T-helper 2 cell treated with Interferon-gamma antibody and Interleukin-4, amounts not matched to agents 100 ng/mL and 5 ng/mL, for 36 hours (primary cell): ENCODE measurements at regions not wholly inside any gene's neighbourhood (a gene's known extent, or its start where the extent isn't known, plus 50 kb on each side); places are given as distances from the start of the nearest gene placed in this dataset.
"Not testable (repeated sequence)": the region's sequence is repeated elsewhere in the genome, so short reads cannot be mapped to it uniquely, and the experiment has no call there.

Source experiments
- intact Hi-C: fragments of 100-400 bp; cut with micrococcal nuclease; formaldehyde crosslinking; loops from one replicate; pipeline ENCODE4 v1.15.1; 2023

DNA sequence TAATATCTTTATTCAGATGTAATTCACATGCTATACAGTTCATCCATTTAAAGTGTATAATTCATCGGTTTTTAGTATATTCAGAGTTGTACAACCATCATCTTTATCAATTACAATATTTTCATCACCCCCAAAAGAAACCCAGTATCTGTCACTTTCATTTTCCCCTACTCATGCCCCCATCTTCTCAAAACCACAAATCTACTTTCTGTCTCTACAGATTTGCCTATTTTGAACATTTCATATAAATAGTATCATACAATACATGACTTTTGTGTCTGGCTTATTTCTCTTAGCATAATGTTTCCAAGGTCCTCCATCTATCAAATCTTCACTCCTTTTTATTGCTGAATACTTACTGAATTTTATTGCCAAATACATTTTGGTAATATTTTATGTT, 305.1 kb upstream of the SGCD start:
- intact Hi-C loops: no loop called here

DNA sequence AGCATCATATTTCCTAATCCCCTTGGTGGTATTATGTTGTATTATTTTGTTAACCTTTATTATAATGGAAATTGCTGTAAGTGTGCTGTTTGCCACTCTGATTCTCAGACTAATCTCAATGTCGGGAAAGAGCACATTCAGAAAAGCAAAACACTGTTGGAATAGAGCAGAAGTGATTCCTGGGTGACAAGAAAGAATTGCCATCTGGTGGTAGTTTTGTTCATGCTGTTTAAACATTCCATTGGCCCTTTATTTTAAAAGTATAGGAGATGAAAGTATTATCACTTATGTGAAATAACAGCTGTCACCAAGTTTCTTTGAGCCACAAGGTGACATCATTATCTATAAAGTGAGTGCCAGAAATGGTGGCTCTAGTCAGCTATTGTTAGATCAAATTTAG, 301.3 kb upstream of the SGCD start:
- intact Hi-C loops: no loop called here

- intact Hi-C loops: no loop called here
Observed at GRCh38 chr5:156031181-156031580, 295.8 kb upstream of the SGCD start.

DNA sequence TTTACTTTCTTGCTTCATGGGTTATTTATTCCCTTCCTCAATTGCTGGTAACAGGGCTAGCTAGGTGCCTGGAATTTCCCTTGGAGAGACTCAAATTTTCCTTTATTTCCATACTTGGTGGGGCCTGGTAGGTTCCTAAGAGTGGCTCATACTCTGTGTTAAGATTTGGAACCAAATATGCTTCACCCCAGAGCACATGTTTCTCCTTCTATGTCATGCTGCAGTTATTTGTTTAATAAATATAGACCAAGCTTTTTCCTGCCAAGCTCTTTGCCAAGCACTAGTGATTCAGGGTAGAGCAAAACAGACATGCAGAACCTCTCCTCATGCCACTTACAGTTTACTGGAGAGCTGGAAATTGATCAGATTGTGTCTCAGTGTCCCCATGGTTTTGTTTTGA, 290.3 kb upstream of the SGCD start:
- intact Hi-C loops: no loop called here

DNA sequence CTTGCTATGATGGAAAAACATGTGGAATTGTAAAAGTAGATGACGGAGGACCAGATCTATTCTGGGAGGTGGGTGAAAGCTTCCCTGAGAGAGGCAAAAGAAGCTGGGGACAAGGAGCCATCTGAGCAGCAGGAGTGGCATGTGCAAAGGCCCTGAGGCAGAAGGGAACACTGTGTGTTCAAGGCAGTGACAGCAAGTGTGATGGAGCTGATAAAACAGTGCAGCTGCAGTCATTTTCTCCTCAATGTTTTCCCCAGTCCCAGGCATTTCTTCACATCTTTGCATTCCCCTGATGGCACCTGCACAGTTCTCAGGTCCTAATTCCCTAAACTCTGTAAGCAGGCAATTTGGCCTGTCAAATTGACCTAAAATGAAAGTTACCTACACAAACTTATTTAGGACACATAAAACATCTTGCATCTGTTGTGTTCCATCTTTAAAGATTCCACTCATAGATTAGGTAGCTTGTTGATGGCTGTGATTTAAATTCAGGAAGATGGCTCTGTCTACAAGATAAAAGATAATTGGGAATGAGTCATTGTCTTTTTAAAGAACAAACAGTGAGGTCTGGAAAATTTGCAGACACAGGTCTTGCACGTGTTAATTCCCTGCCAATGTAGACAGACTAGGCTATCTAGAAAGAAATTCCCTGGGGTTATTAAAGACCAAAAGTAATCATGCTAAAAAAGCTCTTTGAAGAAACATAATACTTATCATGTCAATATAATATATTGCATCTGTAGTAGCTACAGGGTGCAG, 289.6 kb upstream of the SGCD start:
- intact Hi-C loops: no loop called here

- intact Hi-C loops: no loop called here
Observed at GRCh38 chr5:156042726-156043125, 284.2 kb upstream of the SGCD start.

DNA sequence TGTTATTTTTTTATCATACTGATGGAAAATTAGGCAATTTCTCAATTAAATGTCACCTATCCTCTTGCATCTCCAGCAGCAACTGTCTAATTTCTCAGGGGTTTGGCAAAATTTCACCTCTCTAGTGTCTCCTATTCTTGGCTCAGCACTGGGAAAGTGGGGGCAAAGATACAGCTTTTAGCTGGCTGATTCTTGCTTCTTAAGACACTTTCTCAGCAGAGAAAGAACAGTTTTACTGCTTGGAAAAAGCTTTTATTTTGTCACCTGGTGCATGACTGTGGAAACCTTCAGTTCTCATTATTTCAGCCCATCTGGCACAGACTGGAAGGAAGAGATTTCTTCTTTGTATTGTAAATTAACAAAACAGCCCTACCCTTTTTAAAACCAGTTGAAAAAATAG, 283.6 kb upstream of the SGCD start:
- intact Hi-C loops: no loop called here

DNA sequence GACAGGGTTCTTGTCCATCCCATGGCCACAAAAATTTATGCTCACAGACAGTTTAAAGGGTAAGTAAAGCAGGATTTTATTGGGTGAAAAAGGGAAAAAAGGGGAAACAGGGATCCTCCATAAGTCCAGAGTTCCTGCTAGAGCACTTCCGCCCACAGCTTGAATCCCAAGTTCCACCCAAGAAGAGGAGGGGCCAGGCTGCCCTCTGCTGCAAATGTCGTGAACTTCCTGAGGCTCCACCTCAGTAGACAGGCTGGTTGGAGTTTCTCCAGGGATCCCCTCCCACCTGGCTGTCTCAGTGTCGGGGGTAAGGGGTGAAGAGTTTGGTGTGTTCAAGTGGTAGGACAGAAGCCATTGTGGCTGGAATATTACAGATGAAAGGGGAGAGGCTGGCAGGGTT, 275.0 kb upstream of the SGCD start:
- intact Hi-C loops: no loop called here

DNA sequence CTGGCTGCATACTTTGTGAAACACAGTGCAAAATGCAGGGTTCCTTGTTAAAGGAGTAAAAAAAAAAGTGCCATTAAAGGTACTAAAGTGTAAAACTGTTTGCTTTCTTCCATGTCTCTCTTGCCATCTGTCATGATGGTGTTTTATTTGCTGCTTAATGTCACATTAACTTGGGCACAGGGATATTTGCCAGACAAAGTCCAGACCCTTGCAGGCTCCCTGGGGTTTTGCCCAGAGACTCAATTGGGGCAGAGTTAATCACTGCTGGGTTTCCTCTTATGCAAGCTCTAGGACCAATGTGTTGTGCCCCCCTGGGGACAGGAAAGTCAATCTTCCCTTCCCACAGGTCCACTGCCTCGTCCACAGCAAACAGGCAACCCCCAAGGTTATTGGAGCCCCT, 274.3 kb upstream of the SGCD start:
- intact Hi-C loops: no loop called here

- intact Hi-C loops: no loop called here
Observed at GRCh38 chr5:156053056-156053455, 273.9 kb upstream of the SGCD start.

GRCh38 chr5:156076912-156077311, 250.1 kb upstream of the SGCD start:
- intact Hi-C loops: no loop called here

- intact Hi-C loops: no loop called here
Observed at GRCh38 chr5:156087577-156088110, 239.3 kb upstream of the SGCD start.

DNA sequence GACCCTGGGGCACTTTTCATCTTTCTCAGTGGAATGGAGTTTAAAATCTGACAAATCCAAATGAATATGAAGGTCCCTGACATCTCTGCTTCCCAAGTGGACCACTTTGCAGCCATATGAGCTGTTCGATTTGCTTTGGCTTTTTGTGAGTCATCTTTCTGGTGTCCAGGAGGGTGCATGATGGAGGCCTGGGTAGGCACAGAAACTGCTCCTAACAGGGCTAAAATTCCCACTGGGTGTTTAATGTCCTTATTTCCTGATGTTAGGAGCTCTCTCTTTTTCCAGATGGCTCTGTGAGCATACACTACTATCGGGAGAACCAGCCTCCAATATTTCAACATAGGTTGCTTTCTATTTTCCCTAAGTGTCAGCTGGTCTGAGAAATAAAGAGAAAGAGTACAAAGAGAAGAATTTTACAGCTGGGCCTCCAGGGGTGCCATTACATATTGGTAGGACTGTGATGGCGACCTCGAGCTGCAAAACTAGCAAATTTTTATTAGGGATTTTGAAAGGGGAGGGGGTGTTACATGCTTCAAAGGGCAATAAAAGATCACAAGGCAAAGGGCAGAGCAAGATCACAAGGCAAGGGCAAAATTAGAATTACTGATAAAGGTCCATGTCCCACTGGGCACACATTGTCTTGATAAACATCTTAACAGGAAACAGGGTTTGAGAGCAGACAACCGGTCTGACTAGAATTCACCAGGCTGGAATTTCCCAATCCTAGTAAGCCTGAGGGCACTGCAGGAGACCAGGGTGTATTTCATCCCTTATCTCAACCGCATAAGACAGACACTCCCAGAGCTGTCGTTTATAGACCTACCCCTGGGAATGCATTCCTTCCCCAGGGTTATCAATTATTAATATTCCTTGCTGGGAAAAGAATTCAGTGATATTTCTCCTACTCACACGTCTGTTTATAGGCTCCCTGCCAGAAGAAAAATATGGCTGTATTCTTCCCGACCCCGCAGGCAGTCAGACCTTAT, 236.7 kb upstream of the SGCD start:
- intact Hi-C loops: not testable (repeated sequence)

DNA sequence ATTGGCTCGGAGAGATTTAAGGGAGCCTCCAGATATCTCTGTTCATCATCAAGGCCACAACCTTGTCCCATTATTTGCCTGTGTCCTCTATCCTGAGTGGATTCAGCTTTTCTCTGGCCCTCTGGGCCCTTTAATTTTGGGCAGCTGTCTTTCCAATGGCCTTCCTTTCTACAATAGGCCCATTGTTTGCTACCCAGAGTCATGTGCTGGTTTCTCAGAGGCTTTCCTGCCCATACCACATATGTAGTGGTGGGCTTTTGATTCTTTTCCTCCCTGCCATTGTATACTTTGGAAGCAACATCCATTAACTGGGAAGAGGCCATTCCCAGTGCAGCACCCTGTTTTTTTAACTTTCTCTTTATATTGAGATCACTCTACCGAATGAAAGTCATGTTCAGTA, 233.9 kb upstream of the SGCD start:
- intact Hi-C loops: no loop called here

DNA sequence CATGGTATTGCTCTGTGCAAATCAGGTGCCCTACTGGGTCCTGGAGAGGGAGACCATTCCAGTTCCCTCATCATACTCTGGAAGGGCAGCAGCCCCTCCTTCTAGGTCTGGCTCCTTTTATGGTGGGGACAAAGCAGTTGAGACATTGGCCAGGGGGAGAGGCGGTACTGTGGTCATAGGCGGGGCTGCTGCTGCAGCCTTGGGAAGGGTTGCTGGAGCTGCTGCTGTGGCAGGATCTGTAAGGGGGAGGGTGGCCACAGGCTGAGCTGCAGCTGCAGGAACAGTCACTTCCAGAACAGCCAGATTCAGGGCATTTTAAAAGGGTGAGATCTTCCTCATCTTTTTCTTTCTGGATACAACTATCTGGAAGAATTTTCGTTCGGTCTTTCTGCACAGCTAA, 233.0 kb upstream of the SGCD start:
- intact Hi-C loops: no loop called here

DNA sequence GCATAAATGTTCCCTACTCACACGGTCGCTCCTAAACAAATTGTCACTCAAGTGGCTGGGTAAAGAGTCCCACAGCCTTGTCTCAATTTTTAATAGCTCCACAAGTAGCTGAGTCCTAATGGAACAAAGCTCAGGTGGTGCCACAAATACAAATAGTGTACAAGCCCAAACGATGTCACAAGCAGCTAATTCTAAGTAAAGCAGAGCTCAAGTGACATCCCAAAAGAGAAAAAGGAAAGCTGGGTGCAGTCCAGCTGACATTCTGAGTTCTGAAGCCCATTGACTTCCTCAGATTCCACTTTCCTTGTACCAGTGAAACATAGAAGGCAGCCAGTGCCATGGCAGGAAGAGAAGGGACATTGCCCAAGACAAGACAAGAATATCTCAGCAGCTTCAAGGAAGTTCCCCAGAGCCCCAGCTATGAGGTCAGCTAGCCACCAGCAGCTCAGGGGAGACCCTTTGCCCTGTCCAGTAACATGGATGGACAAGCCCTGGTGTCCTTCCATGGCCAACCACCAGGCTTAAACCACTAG, 231.2 kb upstream of the SGCD start:
- intact Hi-C loops: no loop called here

- intact Hi-C loops: no loop called here
Observed at GRCh38 chr5:156096259-156096658, 230.7 kb upstream of the SGCD start.

GRCh38 chr5:156103155-156103885, 223.6 kb upstream of the SGCD start:
- intact Hi-C loops: no loop called here

DNA sequence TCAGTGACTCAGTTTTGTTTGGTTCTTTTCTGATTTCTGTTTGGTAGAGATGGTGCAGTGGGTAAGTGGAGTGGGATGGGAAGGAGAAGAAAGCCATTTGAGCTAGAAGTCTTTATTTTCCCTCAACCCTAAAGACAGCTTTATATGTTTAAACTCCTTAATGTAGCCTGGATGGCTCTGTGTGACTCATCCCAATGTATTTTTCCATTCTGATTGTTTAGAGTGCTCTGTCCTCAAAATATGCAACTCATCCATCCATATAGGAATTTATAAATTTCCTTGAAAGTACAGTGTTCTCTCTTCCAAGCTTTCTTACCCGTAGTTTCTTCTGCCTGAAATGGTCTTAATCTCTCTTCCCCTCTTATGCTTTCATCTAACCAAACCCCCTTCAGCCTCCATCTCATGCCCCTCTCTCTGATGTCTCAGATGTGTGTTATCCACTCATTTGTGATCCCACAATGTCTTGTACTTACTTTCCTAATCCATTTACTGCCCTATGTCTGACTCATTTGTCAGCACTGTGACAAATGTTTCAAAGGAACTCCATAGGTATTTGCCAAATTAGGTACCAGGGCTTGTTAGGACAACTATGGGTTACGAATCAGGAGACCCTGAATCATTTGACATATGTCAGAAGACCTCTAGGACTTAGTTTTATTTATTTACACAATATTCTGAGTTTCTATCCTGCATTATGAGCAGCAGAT, 217.5 kb upstream of the SGCD start:
- intact Hi-C loops: no loop called here

DNA sequence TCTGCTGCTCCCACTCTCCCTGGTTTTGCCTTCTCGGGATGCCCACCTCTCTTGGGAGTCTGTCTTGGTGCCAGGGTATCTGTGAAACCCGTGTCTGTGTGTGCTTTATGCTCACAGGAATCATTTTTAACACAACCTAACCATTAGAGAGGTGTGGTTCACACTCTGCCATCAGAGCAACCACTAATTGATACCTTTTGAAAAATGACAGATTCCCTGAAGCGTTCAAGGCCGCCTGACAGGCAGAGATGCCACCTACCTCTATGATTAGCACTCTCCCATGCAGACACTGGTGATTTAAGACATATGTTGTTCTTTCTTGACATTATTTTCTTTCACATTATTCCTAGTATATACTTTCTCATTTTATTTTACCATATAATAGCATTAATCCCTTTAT, 207.3 kb upstream of the SGCD start:
- intact Hi-C loops: no loop called here

GRCh38 chr5:156120777-156121176, 206.2 kb upstream of the SGCD start:
- intact Hi-C loops: no loop called here
